Endothelial cell of umbilical vein (primary cell): ENCODE measurements at regions not wholly inside any gene's neighbourhood (a gene's known extent, or its start where the extent isn't known, plus 50 kb on each side); places are given as distances from the start of the nearest gene placed in this dataset.

Experiments
- BruUV-seq: library from RNA; stranded (reverse); fragments of 400-500 nt; replicated peaks from 2 replicates; lab custom pipeline; 2021; lab: Mats Ljungman, UMichigan
- CTCF ChIA-PET: fragments of 300-600, 350-600 bp; sonication (Branson Sonifier 250); formaldehyde crosslinking; loops from one replicate; lab custom pipeline; 2021; ENCODE audit warnings: antibody characterized with exemption, inconsistent platforms; lab: Charles Lee
- POLR2A ChIA-PET: fragments of 300-600, 350-600 bp; sonication (Branson Sonifier 250); formaldehyde crosslinking; loops from one replicate; lab custom pipeline; 2021; ENCODE audit warnings: antibody characterized with exemption, inconsistent platforms; lab: Charles Lee
- DNase-seq: peaks from one replicate; pipeline ENCODE4 v3.0.0-alpha.2; 2011; ENCODE audit warnings: low read depth, low spot score
- FAIRE-seq: peaks from 2 replicates; lab custom pipeline; 2011; peaks lifted over from hg19 to GRCh38; lab: Jason Lieb, UNC
- H2AFZ ChIP-seq: 2 replicates; pipeline ENCODE4 v1.6.0; 2012; ENCODE audit warnings: low read depth, low read length, control low read depth, inconsistent platforms
- H3K27ac ChIP-seq: 2 replicates; pipeline ENCODE4 v1.5.1; 2011; ENCODE audit warnings: low read depth, mild to moderate bottlenecking, control low read depth, low read length, moderate library complexity; ENCODE audit not compliant: insufficient read depth
- H3K27me3 ChIP-seq, 2 experiments: 2 replicates each; pipeline versions ENCODE4 v1.6.0 to v1.6.1; 2011; ENCODE audit warnings: low read length in 2 of 2, mixed read lengths in 1 of 2; ENCODE audit not compliant: control insufficient read depth in 2 of 2, insufficient read depth in 2 of 2
- H3K36me3 ChIP-seq, 2 experiments: 2 replicates in 1 of 2; 3 replicates in 1 of 2; pipeline ENCODE4 v1.5.1; 2011; ENCODE audit warnings: low read length in 2 of 2, mild to moderate bottlenecking in 1 of 2, moderate library complexity in 1 of 2; ENCODE audit not compliant: control insufficient read depth in 2 of 2, insufficient read depth in 2 of 2; ENCODE audit errors: extremely low read depth in 1 of 2
- H3K4me1 ChIP-seq: 3 replicates; pipeline ENCODE4 v1.5.1; 2011; ENCODE audit warnings: mild to moderate bottlenecking, low read length; ENCODE audit not compliant: control insufficient read depth, insufficient read depth; ENCODE audit errors: extremely low read depth
- H3K4me2 ChIP-seq: 2 replicates; pipeline ENCODE4 v1.6.1; 2011; ENCODE audit warnings: low read length, control low read depth, mixed read lengths; ENCODE audit not compliant: insufficient read depth
- H3K4me3 ChIP-seq, 3 experiments: fragments of 200-600 bp in 1 of 3; sonication (generic), shearing (Covaris generic) in 1 of 3; replicated peaks in 1 of 3; 2 replicates each; pipeline ENCODE4 v1.5.1; 2011 to 2016; ENCODE audit warnings: control low read depth in 3 of 3, low read length in 3 of 3, mild to moderate bottlenecking in 2 of 3, inconsistent platforms in 1 of 3, low read depth in 1 of 3, moderate library complexity in 1 of 3; ENCODE audit not compliant: insufficient read depth in 1 of 3
- H3K79me2 ChIP-seq: 2 replicates; pipeline ENCODE4 v1.6.0; 2012; ENCODE audit warnings: low read length, inconsistent platforms; ENCODE audit not compliant: control insufficient read depth, insufficient read depth
- H3K9ac ChIP-seq: replicated peaks from 2 replicates; pipeline ENCODE3; 2011; ENCODE audit warnings: low read length, control low read depth; ENCODE audit not compliant: insufficient read depth; ENCODE audit errors: extremely low read depth
- H3K9me1 ChIP-seq: replicated peaks from 3 replicates; pipeline ENCODE4 v1.6.0; 2011; ENCODE audit warnings: mild to moderate bottlenecking, low read length; ENCODE audit not compliant: control insufficient read depth, insufficient read depth; ENCODE audit errors: extremely low read depth
- H3K9me3 ChIP-seq: replicated peaks from 2 replicates; pipeline ENCODE4 v1.5.1; 2012; ENCODE audit warnings: low read length, inconsistent platforms; ENCODE audit not compliant: control insufficient read depth, insufficient read depth
- H4K20me1 ChIP-seq: replicated peaks from 2 replicates; pipeline ENCODE3; 2011; ENCODE audit warnings: mild to moderate bottlenecking, low read length; ENCODE audit not compliant: control insufficient read depth, insufficient read depth; ENCODE audit errors: extremely low read depth
- FOS ChIP-seq: IDR thresholded peaks from 2 replicates; pipeline ENCODE4 v1.6.1; 2011; ENCODE audit warnings: mild to moderate bottlenecking, low read length, moderate library complexity, borderline replicate concordance; ENCODE audit not compliant: insufficient read depth
- GATA2 ChIP-seq: IDR thresholded peaks from 2 replicates; pipeline ENCODE4 v1.7.0; 2011; ENCODE audit warnings: low read depth, mild to moderate bottlenecking, moderate library complexity, mixed read lengths, low read length; ENCODE audit not compliant: insufficient read length, insufficient read depth
- JUN ChIP-seq: IDR thresholded peaks from 2 replicates; pipeline ENCODE4 v1.6.1; 2011; ENCODE audit warnings: borderline replicate concordance, low read depth; ENCODE audit not compliant: insufficient read length, insufficient read depth
- MAX ChIP-seq: IDR thresholded peaks from 2 replicates; pipeline ENCODE4 v1.6.1; 2011; ENCODE audit not compliant: insufficient read depth, insufficient read length
- MYC ChIP-seq: IDR thresholded peaks from one replicate; pipeline ENCODE4 v1.6.1; 2011; ENCODE audit warnings: mild to moderate bottlenecking, low read depth, low read length
- POLR2A ChIP-seq: IDR thresholded peaks from 2 replicates; pipeline ENCODE4 v1.6.1; 2012; ENCODE audit warnings: low read depth, mild to moderate bottlenecking, control low read depth, low read length
- POLR2AphosphoS5 ChIP-seq: IDR thresholded peaks from 2 replicates; pipeline ENCODE4 v1.6.1; 2012; ENCODE audit warnings: low read depth, mild to moderate bottlenecking, control low read depth, low read length, moderate library complexity; ENCODE audit not compliant: insufficient read depth
- dilution Hi-C: fragments of 300-500 bp; cut with MboI; formaldehyde crosslinking; loops from one replicate; pipeline ENCODE4 v1.15.0; 2019; ENCODE audit warnings: low sequenced_read_pairs; ENCODE audit not compliant: extremely low pct_ligation_motif_present
- intact Hi-C: fragments of 100-400 bp; cut with micrococcal nuclease; formaldehyde crosslinking; loops from one replicate; pipeline ENCODE4 v1.10.0; 2022

GRCh38 chr18:22737054-22737453 lies 196.1 kb upstream of the RBBP8 start:
- dilution Hi-C loops (no loop called here), intact Hi-C loops (no loop called here)
- Histone ChIP-seq H3K9me1 (no peaks in the 10 kb centered on the region), H3K36me3 (no peaks in the 10 kb centered on the region), H3K4me3 (no peak overlapping the region), H3K27me3 (peaks cover 7 to 8% of the 10 kb centered on the region in 2 experiments), H3K79me2 (no peaks in the 10 kb centered on the region), H4K20me1 (no peaks in the 10 kb centered on the region), H3K4me1 (peaks cover 4% of the 10 kb centered on the region), H2AFZ (no peak overlapping the region), H3K9me3 (no peaks in the 10 kb centered on the region), H3K4me2 (no peak overlapping the region), H3K9ac (no peak overlapping the region), H3K27ac (no peak overlapping the region)
- CTCF ChIA-PET: interaction anchor here (1.1 to 1.9 kb wide), 2 partner anchors 10 to 62 kb away, joined by 3 to 8 read pairs; no protein-coding TSS in a partner anchor
- FAIRE-seq: no peak
- TF ChIP-seq FOS: no peak
- TF ChIP-seq JUN: no peak
- no peak for TF ChIP-seq POLR2A
- TF ChIP-seq MYC: no peak
- TF ChIP-seq MAX: no peak
- TF ChIP-seq GATA2: no peak
- no peak for DNase-seq
- POLR2A ChIA-PET: no interaction called here
- no TSS peak for BruUV-seq

GRCh38 chr18:22739061-22739642 lies 194.0 kb upstream of the RBBP8 start:
- Histone ChIP-seq H3K27me3 (peaks cover 0 to 7% of the 10 kb centered on the region in 2 experiments), H3K9ac (no peak overlapping the region), H3K4me1 (peaks cover 4% of the 10 kb centered on the region), H3K36me3 (no peaks in the 10 kb centered on the region), H3K9me3 (no peaks in the 10 kb centered on the region), H2AFZ (no peak overlapping the region), H3K4me2 (no peak overlapping the region), H3K27ac (no peak overlapping the region), H3K4me3 (no peak overlapping the region), H3K79me2 (no peaks in the 10 kb centered on the region), H4K20me1 (no peaks in the 10 kb centered on the region), H3K9me1 (no peaks in the 10 kb centered on the region)
- ChIA-PET POLR2A (no interaction called here), CTCF (no interaction called here)
- TF ChIP-seq POLR2A (no peak), POLR2AphosphoS5 (no peak), MAX (no peak), JUN (no peak), FOS (no peak), GATA2 (no peak)
- DNase-seq (no peak), FAIRE-seq (no peak)
- intact Hi-C loops: no loop called here
- no TSS peak for BruUV-seq
- dilution Hi-C loops: no loop called here
